ENCODE measurements at regions not wholly inside any gene's neighbourhood (a gene's known extent, or its start where the extent isn't known, plus 50 kb on each side); places are given as distances from the start of the nearest gene placed in this dataset.
"Not testable (repeated sequence)": the region's sequence is repeated elsewhere in the genome, so short reads cannot be mapped to it uniquely, and the experiment has no call there.

DNA sequence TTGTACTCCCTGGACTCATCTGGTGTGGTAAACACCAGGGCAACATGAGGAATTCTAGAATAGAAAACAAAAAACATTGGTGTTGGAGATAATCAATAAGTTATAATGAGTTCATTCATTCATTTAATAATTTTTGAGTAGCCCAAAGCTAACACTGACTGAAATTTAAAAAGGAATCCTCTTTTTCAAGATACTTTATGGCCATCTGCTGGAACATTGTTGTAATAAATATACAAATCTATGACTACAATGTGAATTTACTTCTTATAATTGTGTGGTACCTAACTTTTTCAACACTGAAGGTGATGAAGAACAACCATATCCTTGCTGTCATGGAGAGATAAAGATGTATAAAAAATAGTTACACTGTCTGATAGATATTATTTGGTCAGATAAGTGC, 687.3 kb upstream of the MIS18BP1 start:
- no peak for TF ChIP-seq EP300 (IDR thresholded peaks at IDR 0.05)
- TF ChIP-seq, protein P1, sequence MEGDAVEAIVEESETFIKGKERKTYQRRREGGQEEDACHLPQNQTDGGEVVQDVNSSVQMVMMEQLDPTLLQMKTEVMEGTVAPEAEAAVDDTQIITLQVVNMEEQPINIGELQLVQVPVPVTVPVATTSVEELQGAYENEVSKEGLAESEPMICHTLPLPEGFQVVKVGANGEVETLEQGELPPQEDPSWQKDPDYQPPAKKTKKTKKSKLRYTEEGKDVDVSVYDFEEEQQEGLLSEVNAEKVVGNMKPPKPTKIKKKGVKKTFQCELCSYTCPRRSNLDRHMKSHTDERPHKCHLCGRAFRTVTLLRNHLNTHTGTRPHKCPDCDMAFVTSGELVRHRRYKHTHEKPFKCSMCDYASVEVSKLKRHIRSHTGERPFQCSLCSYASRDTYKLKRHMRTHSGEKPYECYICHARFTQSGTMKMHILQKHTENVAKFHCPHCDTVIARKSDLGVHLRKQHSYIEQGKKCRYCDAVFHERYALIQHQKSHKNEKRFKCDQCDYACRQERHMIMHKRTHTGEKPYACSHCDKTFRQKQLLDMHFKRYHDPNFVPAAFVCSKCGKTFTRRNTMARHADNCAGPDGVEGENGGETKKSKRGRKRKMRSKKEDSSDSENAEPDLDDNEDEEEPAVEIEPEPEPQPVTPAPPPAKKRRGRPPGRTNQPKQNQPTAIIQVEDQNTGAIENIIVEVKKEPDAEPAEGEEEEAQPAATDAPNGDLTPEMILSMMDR (IDR thresholded peaks at IDR 0.05) = peak in 1 of 7 experiments; percentile 21
- Histone ChIP-seq H3K27me3 (no peaks in the 10 kb centered on the region), H3K4me3 (no peak overlapping the region), H3K9me3 (peaks cover 0 to under 1% (median 0%) of the 10 kb centered on the region in 4 donors), H3K4me1 (no peaks in the 10 kb centered on the region), H3K27ac (no peak overlapping the region), H3K36me3 (no peaks in the 10 kb centered on the region)
- no peak for DNase-seq
- intact Hi-C loops (cut with DNase I; ENCODE audit: low total_unique reads) = no loop called here

DNA sequence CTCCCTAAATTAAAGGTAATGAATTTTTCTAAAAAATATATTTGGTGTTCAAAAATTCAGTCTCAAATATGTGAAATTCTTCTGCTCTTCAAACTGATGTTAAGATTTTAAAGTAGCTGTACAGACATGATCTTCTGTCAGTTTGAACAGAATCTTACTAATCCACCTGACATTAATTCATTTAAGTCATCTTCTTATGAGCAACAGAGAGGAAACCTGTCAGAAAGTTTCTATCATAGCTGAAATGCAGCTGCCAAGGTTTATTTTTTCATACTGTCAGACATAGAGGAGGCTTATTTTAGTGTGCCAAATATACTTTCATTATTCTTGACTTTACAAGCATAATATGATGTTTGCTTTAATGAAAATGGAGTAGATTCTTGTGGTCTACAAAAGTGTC, 686.6 kb upstream of the MIS18BP1 start:
- intact Hi-C loops (cut with DNase I; ENCODE audit: low total_unique reads) = no loop called here
- no peak for DNase-seq
- Histone ChIP-seq H3K27ac (no peak overlapping the region), H3K9me3 (peaks cover 0 to 8% (median 4%) of the 10 kb centered on the region in 4 donors), H3K36me3 (no peaks in the 10 kb centered on the region), H3K27me3 (no peaks in the 10 kb centered on the region), H3K4me3 (no peak overlapping the region), H3K4me1 (no peaks in the 10 kb centered on the region)
- TF ChIP-seq POLR2AphosphoS5 (IDR thresholded peaks at IDR 0.05) (no peak), EP300 (IDR thresholded peaks at IDR 0.05) (no peak), POLR2A (IDR thresholded peaks at IDR 0.05) (no peak)
- TF ChIP-seq, protein P1 (IDR thresholded peaks at IDR 0.05) = no peak

DNA sequence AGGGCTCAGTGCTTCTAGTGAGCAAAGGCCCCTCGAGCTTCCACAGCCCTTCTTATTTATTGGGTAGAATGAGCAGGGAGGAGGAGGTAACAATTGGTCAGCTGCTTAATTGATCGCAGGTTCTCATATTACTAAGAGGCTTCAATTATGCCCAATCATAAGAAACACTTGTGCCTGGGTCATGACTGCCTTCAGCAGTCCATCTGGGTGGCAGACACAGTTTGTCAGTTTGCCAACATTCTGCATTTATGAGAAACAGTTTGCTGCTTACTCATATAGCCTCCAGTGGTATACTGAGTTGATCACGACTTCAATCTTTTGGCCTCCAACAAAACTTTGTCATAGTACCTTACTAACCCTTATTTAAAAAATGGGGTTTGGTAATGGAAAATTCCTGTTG, 667.0 kb upstream of the MIS18BP1 start:
- WGBS, 5 donors = 67 to 71% (median 70%) methylated on average over 3 of the region's 3 CpGs
- H3K27me3 ChIP-seq; H3K9me3 ChIP-seq; H3K4me1 ChIP-seq; H3K4me3 ChIP-seq; intact Hi-C loops (cut with DNase I; ENCODE audit: low total_unique reads); H3K36me3 ChIP-seq; H3K27ac ChIP-seq; DNase-seq: not testable (repeated sequence)

DNA sequence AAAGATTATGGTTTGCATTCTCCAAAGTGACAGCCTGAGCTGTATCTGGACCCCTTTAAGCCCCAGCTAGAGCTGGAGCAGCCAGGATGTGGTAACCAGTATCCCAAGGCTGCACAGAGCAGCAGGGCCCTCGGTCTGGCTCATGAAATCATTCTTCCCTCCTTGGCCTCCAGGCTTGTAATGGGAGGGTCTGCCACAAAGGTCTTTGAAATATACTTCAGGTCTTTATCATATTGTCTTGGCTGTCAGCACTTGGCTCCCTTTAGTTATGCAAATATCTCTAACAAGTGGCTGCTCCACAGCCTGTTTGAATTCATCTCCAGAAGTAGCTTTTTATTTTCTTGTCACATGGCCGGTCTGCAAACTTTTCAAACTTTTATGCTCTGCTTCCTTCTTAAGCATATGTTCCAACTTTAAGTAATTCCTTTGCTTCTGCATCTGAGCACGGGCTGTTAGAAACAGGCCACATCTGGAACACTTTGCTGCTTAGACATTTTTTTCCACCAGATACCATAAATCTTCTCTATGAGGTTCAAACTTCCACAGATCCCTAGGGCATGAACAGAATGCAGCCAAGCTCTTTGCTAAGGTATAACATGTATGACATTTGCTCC, 663.4 kb upstream of the MIS18BP1 start:
- intact Hi-C loops (cut with DNase I; ENCODE audit: low total_unique reads) = no loop called here
- Histone ChIP-seq H3K4me1 (no peaks in the 10 kb centered on the region), H3K4me3 (no peak overlapping the region), H3K36me3 (no peaks in the 10 kb centered on the region), H3K9me3 (peaks cover 0 to 4% (median 0%) of the 10 kb centered on the region in 4 donors), H3K27me3 (no peaks in the 10 kb centered on the region), H3K27ac (no peak overlapping the region)
- peak in 1 of 2 donors; percentile 7 for DNase-seq
- WGBS, 5 donors = 47 to 72% (median 65%) methylated on average over 3 of the region's 3 CpGs
- TF ChIP-seq, protein P1 (IDR thresholded peaks at IDR 0.05) = no peak
- TF ChIP-seq POLR2AphosphoS5 (IDR thresholded peaks at IDR 0.05) (no peak), EP300 (IDR thresholded peaks at IDR 0.05) (no peak), POLR2A (IDR thresholded peaks at IDR 0.05) (no peak)

DNA sequence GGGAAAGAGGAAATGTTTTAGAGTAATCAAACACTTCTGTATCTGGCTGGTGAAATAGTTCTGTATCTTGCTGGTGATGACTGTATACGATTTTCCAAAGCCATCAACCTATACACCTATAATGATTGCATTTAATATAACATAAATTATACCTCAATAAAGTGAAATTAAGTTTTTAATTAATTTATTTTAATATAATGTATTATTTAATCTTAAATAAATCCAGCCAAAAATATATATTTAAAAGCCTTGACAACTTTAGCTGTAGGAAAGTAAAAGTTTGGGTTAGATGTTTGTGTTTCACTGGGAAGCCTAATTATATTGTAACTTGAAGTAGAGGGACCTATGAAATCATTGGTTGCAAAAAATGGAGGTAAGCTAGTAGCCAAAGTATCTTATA, 654.8 kb upstream of the MIS18BP1 start:
- Histone ChIP-seq H3K4me1 (no peaks in the 10 kb centered on the region), H3K36me3 (no peaks in the 10 kb centered on the region), H3K27me3 (no peaks in the 10 kb centered on the region), H3K9me3 (peaks cover 0 to 13% (median 8%) of the 10 kb centered on the region in 4 donors), H3K4me3 (no peak overlapping the region), H3K27ac (no peak overlapping the region)
- TF ChIP-seq, protein P1 (IDR thresholded peaks at IDR 0.05) = no peak
- no peak for TF ChIP-seq POLR2AphosphoS5 (IDR thresholded peaks at IDR 0.05)
- no peak for TF ChIP-seq EP300 (IDR thresholded peaks at IDR 0.05)
- TF ChIP-seq POLR2A (IDR thresholded peaks at IDR 0.05) = no peak
- no peak for DNase-seq
- WGBS, 5 donors = 54 to 71% (median 69%) methylated on average over 1 of the region's 1 CpG
- intact Hi-C loops (cut with DNase I; ENCODE audit: low total_unique reads) = no loop called here
